22Rv1 (cell line): ENCODE measurements at regions not wholly inside any gene's neighbourhood (a gene's known extent, or its start where the extent isn't known, plus 50 kb on each side); places are given as distances from the start of the nearest gene placed in this dataset.

Experiments used
- H3K27ac ChIP-seq: fragments of 450-650 bp; 2 replicates; pipeline ENCODE4 v1.5.1; 2017
- ZFX ChIP-seq: fragments of 450-650 bp; IDR thresholded peaks from 2 replicates; pipeline ENCODE4 v1.6.1; 2017; ENCODE audit warnings: antibody characterized with exemption, borderline replicate concordance
- TF ChIP-seq, protein P1 (sequence below): fragments of 450-650 bp; IDR thresholded peaks from 2 replicates; pipeline ENCODE4 v1.5.1; 2017; ENCODE audit warnings: mild to moderate bottlenecking

- no peak for TF ChIP-seq ZFX
- TF ChIP-seq, protein P1, sequence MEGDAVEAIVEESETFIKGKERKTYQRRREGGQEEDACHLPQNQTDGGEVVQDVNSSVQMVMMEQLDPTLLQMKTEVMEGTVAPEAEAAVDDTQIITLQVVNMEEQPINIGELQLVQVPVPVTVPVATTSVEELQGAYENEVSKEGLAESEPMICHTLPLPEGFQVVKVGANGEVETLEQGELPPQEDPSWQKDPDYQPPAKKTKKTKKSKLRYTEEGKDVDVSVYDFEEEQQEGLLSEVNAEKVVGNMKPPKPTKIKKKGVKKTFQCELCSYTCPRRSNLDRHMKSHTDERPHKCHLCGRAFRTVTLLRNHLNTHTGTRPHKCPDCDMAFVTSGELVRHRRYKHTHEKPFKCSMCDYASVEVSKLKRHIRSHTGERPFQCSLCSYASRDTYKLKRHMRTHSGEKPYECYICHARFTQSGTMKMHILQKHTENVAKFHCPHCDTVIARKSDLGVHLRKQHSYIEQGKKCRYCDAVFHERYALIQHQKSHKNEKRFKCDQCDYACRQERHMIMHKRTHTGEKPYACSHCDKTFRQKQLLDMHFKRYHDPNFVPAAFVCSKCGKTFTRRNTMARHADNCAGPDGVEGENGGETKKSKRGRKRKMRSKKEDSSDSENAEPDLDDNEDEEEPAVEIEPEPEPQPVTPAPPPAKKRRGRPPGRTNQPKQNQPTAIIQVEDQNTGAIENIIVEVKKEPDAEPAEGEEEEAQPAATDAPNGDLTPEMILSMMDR = no peak
- H3K27ac ChIP-seq = no peak overlapping the region
Observed at GRCh38 chr2:19712850-19713249, 188.9 kb downstream of the TTC32 start.

- no peak overlapping the region; the same call in 1 of the 2 replicates for H3K27ac ChIP-seq
- TF ChIP-seq, protein P1 = no peak
- TF ChIP-seq ZFX = no peak
Observed at GRCh38 chr2:19711470-19712372, 190.1 kb downstream of the TTC32 start.

DNA sequence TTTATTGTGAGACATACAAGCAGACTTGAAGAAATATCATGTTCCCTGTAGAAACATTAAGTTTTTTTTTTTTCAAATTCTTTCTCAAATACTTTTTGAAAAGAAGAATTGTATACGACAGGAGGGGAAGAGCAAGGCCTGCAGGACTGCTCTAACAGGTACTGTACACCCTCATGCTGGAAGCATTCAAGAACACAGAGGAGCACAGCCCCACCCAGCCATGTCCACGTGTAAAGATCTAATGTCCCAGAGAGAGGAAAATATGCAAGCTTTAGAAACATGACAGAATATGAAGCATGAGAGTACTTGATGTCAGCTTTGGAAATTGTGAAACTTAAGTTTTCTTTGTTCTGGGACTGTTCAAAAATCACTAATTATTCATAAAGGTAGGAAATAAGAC lies 191.6 kb downstream of the TTC32 start:
- no peak overlapping the region for H3K27ac ChIP-seq
- TF ChIP-seq ZFX = no peak
- TF ChIP-seq, protein P1 = no peak

DNA sequence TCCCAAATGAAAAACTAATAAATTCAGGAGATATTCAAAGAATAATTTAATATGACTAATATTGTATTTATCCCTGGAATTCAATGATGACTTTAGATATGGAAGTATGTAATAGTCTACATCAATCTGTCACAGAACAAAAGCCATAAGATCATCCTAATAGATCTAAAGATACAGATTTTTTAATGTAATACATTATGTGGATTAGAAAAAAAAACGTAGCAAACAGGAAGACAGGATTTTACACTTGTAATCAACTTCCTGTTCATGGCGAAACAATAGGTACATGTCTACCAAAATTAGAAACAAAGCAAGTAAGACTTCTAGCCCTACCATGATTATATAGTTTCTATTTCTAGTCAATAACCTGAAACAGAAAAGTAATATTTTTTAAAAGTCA lies 192.2 kb downstream of the TTC32 start:
- no peak for TF ChIP-seq ZFX
- TF ChIP-seq, protein P1 = no peak
- H3K27ac ChIP-seq = no peak overlapping the region

- H3K27ac ChIP-seq = no peak overlapping the region
- TF ChIP-seq, protein P1 = no peak
Observed at GRCh38 chr2:19708776-19709175, 193.0 kb downstream of the TTC32 start.

GRCh38 chr2:19706332-19706731 lies 195.5 kb downstream of the TTC32 start:
- no peak overlapping the region for H3K27ac ChIP-seq
- TF ChIP-seq ZFX = no peak
- TF ChIP-seq, protein P1 = no peak

- TF ChIP-seq, protein P1 = no peak
- no peak for TF ChIP-seq ZFX
Observed at GRCh38 chr2:19702267-19702666, 199.5 kb downstream of the TTC32 start.

More at GRCh38 chr2:19702267-19702666, 199.5 kb downstream of the TTC32 start:
- H3K27ac ChIP-seq = no peak overlapping the region
